WI38 (cell line): ENCODE measurements at regions not wholly inside any gene's neighbourhood (a gene's known extent, or its start where the extent isn't known, plus 50 kb on each side); places are given as distances from the start of the nearest gene placed in this dataset.
A peak's percentile ranks its signal among the peaks of the same experiment; 100 is the strongest.

Source experiments
- H3K4me3 ChIP-seq: 2 replicates; pipeline ENCODE4 v1.5.1; 2011; ENCODE audit warnings: low read depth, mild to moderate bottlenecking, control low read depth, low read length
- TF ChIP-seq, protein P1 (sequence below): IDR thresholded peaks from 2 replicates; pipeline ENCODE4 v1.5.1; 2012; ENCODE audit warnings: low read depth, mild to moderate bottlenecking, control low read depth, low read length

DNA sequence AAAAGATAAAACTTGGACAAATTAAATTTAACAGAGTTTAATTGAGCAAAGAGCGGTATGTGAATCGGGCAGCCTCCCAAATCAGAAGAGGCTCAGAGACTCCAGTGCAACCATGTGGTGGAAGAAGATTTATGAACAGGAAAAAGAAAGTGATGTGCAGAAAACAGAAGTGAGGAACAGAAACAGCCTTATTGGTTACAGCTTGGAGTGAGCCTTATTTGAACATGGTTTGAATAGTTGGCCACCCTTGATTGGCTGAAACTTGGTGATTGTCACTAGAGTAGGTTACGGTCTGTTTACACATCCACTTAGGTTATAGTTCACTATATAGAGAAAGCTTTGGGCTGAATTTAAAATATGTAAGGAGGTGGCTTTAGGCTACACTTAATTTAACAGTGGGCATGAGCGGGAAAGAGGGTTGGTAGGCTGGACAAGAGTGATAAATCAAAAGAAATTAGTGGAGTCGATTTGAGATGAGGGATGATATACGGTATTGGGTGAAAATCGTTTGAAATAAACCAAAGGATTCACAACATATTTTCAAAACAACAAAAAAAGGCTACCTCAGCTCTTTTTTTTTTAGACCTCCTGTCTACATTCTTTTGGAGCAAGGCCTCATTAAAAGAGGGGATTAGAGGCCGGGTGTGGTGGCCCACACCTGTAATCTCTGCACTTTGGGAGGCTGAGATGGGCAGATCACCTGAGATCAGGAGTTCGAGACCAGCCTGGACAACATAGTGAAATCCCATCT lies 84.3 kb upstream of the PREP start:
- no peak overlapping the region for H3K4me3 ChIP-seq

DNA sequence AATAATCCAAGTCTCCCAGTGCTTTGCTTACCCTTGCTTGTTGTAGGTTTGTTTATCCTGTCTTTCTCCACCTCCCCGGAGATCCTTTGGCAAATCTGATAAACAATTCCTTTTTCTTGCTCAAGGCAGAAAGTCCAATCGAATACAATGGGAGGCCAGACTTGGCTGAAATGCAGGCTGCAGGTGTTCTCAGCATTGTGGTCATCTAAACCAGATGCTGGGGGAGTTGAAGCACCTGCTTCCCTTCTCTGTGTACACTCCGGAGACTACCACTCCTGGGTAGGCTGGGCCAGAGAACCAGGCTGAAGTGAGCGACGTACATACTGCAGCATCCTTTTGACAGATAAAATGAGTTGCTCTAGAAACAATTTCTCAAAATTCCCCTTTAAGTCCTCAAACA lies 82.6 kb upstream of the PREP start:
- TF ChIP-seq, protein P1, sequence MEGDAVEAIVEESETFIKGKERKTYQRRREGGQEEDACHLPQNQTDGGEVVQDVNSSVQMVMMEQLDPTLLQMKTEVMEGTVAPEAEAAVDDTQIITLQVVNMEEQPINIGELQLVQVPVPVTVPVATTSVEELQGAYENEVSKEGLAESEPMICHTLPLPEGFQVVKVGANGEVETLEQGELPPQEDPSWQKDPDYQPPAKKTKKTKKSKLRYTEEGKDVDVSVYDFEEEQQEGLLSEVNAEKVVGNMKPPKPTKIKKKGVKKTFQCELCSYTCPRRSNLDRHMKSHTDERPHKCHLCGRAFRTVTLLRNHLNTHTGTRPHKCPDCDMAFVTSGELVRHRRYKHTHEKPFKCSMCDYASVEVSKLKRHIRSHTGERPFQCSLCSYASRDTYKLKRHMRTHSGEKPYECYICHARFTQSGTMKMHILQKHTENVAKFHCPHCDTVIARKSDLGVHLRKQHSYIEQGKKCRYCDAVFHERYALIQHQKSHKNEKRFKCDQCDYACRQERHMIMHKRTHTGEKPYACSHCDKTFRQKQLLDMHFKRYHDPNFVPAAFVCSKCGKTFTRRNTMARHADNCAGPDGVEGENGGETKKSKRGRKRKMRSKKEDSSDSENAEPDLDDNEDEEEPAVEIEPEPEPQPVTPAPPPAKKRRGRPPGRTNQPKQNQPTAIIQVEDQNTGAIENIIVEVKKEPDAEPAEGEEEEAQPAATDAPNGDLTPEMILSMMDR, result no peak
- no peak overlapping the region for H3K4me3 ChIP-seq

More for the DNA sequence above, 84.3 kb upstream of the PREP start:
- TF ChIP-seq, protein P1, result no peak

DNA sequence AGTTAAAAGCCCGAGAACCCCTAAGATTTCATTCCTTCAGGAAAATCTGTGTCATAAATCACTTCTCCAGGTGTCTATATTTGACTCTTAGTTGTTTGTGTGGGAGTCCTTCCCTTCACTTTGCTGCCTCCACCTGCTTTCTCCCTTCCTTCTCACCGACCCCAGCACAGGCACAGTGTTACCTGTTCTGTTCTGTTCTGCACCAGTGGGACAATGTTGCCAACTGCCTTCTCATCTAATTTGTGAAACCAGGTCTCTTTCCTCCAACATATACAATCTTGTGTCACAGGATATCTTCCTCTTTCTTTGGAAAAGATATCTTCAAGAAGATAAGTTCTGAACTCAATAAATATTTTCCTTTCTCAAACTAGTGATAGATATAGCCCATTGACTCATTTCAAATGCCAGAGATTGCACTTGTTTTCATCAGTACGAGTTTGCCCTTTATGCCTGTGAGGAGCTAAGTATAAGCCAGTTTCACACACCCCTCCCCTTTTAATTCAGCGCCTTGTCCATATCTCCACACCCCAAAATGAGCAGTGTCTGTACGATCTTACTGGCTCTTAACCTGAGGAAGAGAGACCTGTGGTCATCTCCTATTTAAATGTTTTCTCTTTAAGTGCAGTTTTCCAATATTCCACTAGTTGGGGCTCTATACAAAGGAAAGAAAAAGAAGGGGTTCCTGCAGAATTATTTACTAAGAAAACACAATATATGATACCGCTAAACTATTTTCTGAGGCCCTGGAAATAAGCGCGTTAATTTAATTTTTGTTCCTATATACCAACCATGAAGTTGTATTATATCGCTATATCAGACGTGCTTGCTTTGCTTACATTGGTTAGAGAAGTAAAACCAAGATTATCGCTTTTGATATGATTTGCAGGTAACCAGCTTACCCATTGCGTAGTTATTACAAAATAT lies 81.6 kb upstream of the PREP start:
- TF ChIP-seq, protein P1, result peak; percentile 72; the same call in 1 of the 2 replicates
- no peak overlapping the region for H3K4me3 ChIP-seq

DNA sequence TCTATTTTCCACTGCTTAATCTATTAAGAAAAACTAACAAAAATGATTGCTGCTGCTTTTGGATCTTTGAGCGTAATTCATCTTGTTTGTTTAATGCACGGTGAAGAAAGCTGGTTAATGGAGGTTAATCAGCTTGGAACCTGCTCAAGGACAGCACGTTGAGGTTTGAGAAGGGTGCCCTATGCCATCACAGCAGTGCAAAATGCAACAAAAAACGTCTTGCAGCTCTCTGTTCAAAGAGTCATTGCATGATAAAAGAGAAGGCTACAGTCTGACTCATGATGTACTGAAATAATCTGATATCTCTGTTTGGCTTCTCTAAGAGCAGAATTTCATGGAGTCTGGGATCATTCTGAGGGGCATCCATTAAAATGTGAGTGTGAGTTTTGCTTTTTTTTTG lies 80.6 kb upstream of the PREP start:
- TF ChIP-seq, protein P1, result no peak
- no peak overlapping the region for H3K4me3 ChIP-seq

DNA sequence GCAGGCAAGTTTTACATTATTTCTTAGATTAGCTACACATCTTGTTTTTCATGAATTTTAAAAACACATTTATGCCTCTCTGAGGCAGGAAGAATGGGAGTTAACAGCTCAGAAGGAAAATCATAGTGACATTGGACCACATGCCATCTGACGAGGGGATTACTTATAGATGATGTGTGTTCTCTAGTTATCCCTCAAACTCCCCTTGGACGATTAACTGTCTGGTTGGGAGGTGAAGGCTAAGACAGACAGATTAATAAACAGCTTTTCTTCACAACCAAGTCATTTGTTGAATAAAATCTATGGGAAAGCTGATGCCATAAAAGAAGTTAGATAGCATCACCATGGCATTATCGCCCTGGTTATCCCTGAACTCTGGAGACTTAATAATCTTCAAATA lies 80.0 kb upstream of the PREP start:
- TF ChIP-seq, protein P1, result no peak

DNA sequence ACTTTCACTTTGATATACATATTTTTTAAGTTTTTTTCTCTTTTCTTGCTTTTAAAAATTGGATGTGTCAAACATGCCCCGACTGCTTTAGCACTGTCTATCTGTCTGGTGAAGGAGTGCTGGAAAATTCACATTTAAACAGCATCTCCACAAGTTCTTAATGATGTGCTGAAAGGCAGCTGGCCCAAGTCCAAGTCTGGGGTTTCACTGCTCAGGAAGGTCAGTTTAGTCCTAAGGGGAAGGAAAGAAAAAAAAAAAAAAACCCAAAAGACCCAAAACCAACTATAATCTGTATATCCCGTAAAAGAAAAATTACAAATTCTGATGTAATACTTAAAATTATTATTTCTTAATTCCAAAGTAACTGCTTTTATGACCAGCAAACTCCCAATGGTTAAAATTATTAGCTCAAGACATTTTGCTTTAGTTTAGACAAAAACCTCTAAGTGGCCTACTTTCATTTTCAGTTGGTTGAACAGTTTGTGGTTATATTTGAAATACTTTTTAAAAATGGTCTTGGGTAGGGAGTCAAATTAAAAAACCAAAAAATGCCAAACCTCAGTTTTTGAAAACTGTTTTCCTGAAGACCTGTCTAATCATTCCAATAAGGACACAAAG lies 79.5 kb upstream of the PREP start:
- 0 out of 2 replicates have a peak overlapping the region, but pooled peaks have one; percentile 1 for H3K4me3 ChIP-seq
- TF ChIP-seq, protein P1, result no peak

More for the DNA sequence above, 80.0 kb upstream of the PREP start:
- H3K4me3 ChIP-seq, result no peak overlapping the region

DNA sequence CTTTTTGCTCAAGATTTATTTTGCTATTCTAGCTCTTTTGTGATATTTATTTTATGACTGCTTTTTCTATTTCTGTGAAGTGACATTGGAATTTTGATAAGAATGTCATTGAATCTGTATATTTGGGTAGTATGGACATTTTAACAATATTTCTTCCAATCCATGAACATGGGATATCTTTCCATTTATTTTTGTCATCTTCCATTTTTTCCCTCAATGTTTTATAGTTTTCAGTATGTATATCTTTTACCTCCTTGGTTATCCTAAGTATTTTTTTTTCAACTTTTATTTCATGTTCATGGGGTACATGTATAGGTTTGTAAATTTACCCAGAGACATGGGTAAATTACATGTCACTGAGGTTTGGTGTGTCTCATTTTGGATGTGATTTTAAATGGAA lies 74.1 kb upstream of the PREP start:
- TF ChIP-seq, protein P1, result no peak
- no peak overlapping the region for H3K4me3 ChIP-seq
